ENCODE measurements at regions not wholly inside any gene's neighbourhood (a gene's known extent, or its start where the extent isn't known, plus 50 kb on each side); places are given as distances from the start of the nearest gene placed in this dataset.

DNA sequence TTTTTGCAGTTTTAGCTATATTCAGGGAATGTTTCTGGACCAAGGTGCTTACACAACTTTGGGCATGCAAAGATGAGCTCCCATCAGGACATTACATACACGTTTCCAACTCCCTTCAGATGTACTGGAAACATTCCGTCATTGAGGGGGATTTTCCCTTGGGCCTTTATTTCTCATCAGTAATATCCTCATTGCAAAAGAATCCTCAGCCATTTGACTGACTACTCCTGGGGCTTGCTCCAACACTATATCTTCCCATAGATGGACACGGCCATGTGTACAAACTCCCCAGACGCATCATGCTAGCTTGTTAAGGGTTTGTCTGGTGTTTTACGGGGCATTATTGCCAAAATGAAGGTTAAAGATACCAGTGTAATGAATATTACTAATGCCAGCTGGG lies 59.3 kb upstream of the NUP160 start (continued):
- TF ChIP-seq RAD21 (IDR thresholded peaks at IDR 0.05 in 1 of 2, conservative IDR thresholded peaks at IDR 0.05 in 1 of 2; ENCODE audit: low read depth in 2 of 2, low read length in 2 of 2) (no peak), CEBPB (IDR thresholded peaks at IDR 0.05; ENCODE audit: low read depth, low read length) (no peak)
- TF ChIP-seq, protein P1, sequence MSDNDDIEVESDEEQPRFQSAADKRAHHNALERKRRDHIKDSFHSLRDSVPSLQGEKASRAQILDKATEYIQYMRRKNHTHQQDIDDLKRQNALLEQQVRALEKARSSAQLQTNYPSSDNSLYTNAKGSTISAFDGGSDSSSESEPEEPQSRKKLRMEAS (IDR thresholded peaks at IDR 0.05): no peak

Data from H1 (cell line).